CD8-positive, alpha-beta memory T cell (primary cell): ENCODE measurements at regions not wholly inside any gene's neighbourhood (a gene's known extent, or its start where the extent isn't known, plus 50 kb on each side); places are given as distances from the start of the nearest gene placed in this dataset.

Experiments used
- CTCF ChIA-PET: fragments of 350-600 bp; sonication (Branson Sonifier 250); formaldehyde crosslinking; loops from one replicate; lab custom pipeline; 2021; ENCODE audit warnings: antibody characterized with exemption; lab: Charles Lee
- POLR2A ChIA-PET: fragments of 350-600 bp; sonication (Branson Sonifier 250); formaldehyde crosslinking; loops from one replicate; lab custom pipeline; 2021; ENCODE audit warnings: antibody characterized with exemption; lab: Charles Lee
- DNase-seq, 5 donors: peaks; one replicate each; pipeline versions ENCODE4 v3.0.0 to v3.0.0-alpha.2; 2020 to 2022; ENCODE audit warnings: mixed read lengths in 1 of 5
- H3K27ac ChIP-seq: one replicate; pipeline ENCODE4 v1.7.0; 2013; ENCODE audit warnings: low read depth, mild to moderate bottlenecking, low read length, moderate library complexity
- H3K27me3 ChIP-seq: 2 replicates; pipeline ENCODE4 v1.7.0; 2013; ENCODE audit warnings: low read length, mild to moderate bottlenecking; ENCODE audit not compliant: insufficient read depth, poor library complexity, severe bottlenecking
- H3K36me3 ChIP-seq: 2 replicates; pipeline ENCODE4 v1.7.0; 2013; ENCODE audit warnings: mild to moderate bottlenecking, low read length, moderate library complexity; ENCODE audit not compliant: insufficient read depth
- H3K4me1 ChIP-seq: 2 replicates; pipeline ENCODE4 v1.7.0; 2013; ENCODE audit warnings: mild to moderate bottlenecking, low read length, moderate library complexity; ENCODE audit not compliant: insufficient read depth
- H3K4me3 ChIP-seq: 2 replicates; pipeline ENCODE4 v1.7.0; 2013; ENCODE audit warnings: mild to moderate bottlenecking, low read length
- H3K9me3 ChIP-seq: 2 replicates; pipeline ENCODE4 v1.7.0; 2013; ENCODE audit warnings: mild to moderate bottlenecking, low read length
- H3K27ac Mint-ChIP-seq, 8 donors: one replicate each; pipeline ENCODE4 v1.8.0; 2020 to 2021; ENCODE audit warnings: mixed read lengths in 8 of 8, mild to moderate bottlenecking in 6 of 8, inconsistent platforms in 3 of 8, moderate library complexity in 3 of 8
- H3K27me3 Mint-ChIP-seq, 2 donors: one replicate each; pipeline ENCODE4 v1.8.0; 2020 to 2021; ENCODE audit warnings: mixed read lengths in 2 of 2, mild to moderate bottlenecking in 1 of 2, moderate library complexity in 1 of 2
- H3K36me3 Mint-ChIP-seq, 3 donors: one replicate each; pipeline ENCODE4 v1.8.0; 2020 to 2021; ENCODE audit warnings: mixed read lengths in 3 of 3, inconsistent platforms in 1 of 3, mild to moderate bottlenecking in 1 of 3
- H3K4me1 Mint-ChIP-seq, 3 donors: one replicate each; pipeline ENCODE4 v1.8.0; 2020 to 2021; ENCODE audit warnings: mixed read lengths in 3 of 3, inconsistent platforms in 1 of 3, mild to moderate bottlenecking in 1 of 3
- H3K4me3 Mint-ChIP-seq, 7 donors: one replicate each; pipeline ENCODE4 v1.8.0; 2020 to 2021; ENCODE audit warnings: mixed read lengths in 7 of 7, mild to moderate bottlenecking in 6 of 7, moderate library complexity in 4 of 7, inconsistent platforms in 2 of 7
- H3K9me3 Mint-ChIP-seq, 5 donors: one replicate each; pipeline ENCODE4 v1.8.0; 2020 to 2022; ENCODE audit warnings: mixed read lengths in 5 of 5, mild to moderate bottlenecking in 3 of 5, moderate library complexity in 2 of 5, inconsistent platforms in 1 of 5

GRCh38 chr14:83251402-83251801 lies 1717.7 kb upstream of the SEL1L start:
- Histone ChIP-seq H3K36me3 (no peaks in the 10 kb centered on the region), H3K4me3 (no peak overlapping the region), H3K4me1 (no peaks in the 10 kb centered on the region), H3K9me3 (no peaks in the 10 kb centered on the region), H3K27ac (no peak overlapping the region), H3K27me3 (no peaks in the 10 kb centered on the region)
- Mint-ChIP-seq H3K27ac (no peak overlapping the region), H3K4me3 (no peak overlapping the region), H3K9me3 (peaks cover 6 to 27% (median 12%) of the 10 kb centered on the region in 5 donors), H3K4me1 (no peaks in the 10 kb centered on the region), H3K27me3 (no peaks in the 10 kb centered on the region), H3K36me3 (no peaks in the 10 kb centered on the region)
- POLR2A ChIA-PET: no interaction called here
- no peak for DNase-seq
- CTCF ChIA-PET: no interaction called here

- Mint-ChIP-seq H3K4me3 (no peak overlapping the region), H3K4me1 (no peaks in the 10 kb centered on the region), H3K36me3 (no peaks in the 10 kb centered on the region)
Observed at GRCh38 chr14:83253870-83254269, 1720.2 kb upstream of the SEL1L start.

GRCh38 chr14:83255015-83255726 lies 1721.5 kb upstream of the SEL1L start:
- no peak for DNase-seq
- CTCF ChIA-PET: no interaction called here
- Histone ChIP-seq H3K27me3 (no peaks in the 10 kb centered on the region), H3K9me3 (no peaks in the 10 kb centered on the region), H3K36me3 (no peaks in the 10 kb centered on the region), H3K27ac (no peak overlapping the region), H3K4me3 (no peak overlapping the region), H3K4me1 (no peaks in the 10 kb centered on the region)
- no peaks in the 10 kb centered on the region for H3K27me3 Mint-ChIP-seq
- H3K27ac Mint-ChIP-seq: no peak overlapping the region
- H3K4me1 Mint-ChIP-seq: no peaks in the 10 kb centered on the region
- no peak overlapping the region for H3K4me3 Mint-ChIP-seq
- POLR2A ChIA-PET: no interaction called here
- H3K36me3 Mint-ChIP-seq: no peaks in the 10 kb centered on the region
- peaks cover 6 to 14% (median 8%) of the 10 kb centered on the region in 5 donors for H3K9me3 Mint-ChIP-seq

More at GRCh38 chr14:83253870-83254269, 1720.2 kb upstream of the SEL1L start:
- CTCF ChIA-PET: no interaction called here
- H3K9me3 Mint-ChIP-seq: peaks cover 6 to 20% (median 10%) of the 10 kb centered on the region in 5 donors
- no peaks in the 10 kb centered on the region for H3K9me3 ChIP-seq
- H3K4me3 ChIP-seq: no peak overlapping the region
- H3K27ac ChIP-seq: no peak overlapping the region
- H3K27me3 ChIP-seq: no peaks in the 10 kb centered on the region
- no peaks in the 10 kb centered on the region for H3K4me1 ChIP-seq
- H3K27ac Mint-ChIP-seq: no peak overlapping the region
- no peaks in the 10 kb centered on the region for H3K27me3 Mint-ChIP-seq
- H3K36me3 ChIP-seq: no peaks in the 10 kb centered on the region
- no peak for DNase-seq
- POLR2A ChIA-PET: no interaction called here

- Histone ChIP-seq H3K36me3 (no peaks in the 10 kb centered on the region), H3K27me3 (no peaks in the 10 kb centered on the region), H3K4me3 (no peak overlapping the region), H3K9me3 (no peaks in the 10 kb centered on the region), H3K27ac (no peak overlapping the region), H3K4me1 (no peaks in the 10 kb centered on the region)
- Mint-ChIP-seq H3K36me3 (no peaks in the 10 kb centered on the region), H3K27ac (no peak overlapping the region), H3K4me1 (no peaks in the 10 kb centered on the region), H3K9me3 (peaks cover 6 to 16% (median 9%) of the 10 kb centered on the region in 5 donors), H3K4me3 (no peak overlapping the region), H3K27me3 (no peaks in the 10 kb centered on the region)
- CTCF ChIA-PET: no interaction called here
- no peak for DNase-seq
- POLR2A ChIA-PET: no interaction called here
Observed at GRCh38 chr14:83255727-83256090, 1722.1 kb upstream of the SEL1L start.

- H3K27ac ChIP-seq: no peak overlapping the region
- H3K4me1 Mint-ChIP-seq: no peaks in the 10 kb centered on the region
- no peaks in the 10 kb centered on the region for H3K36me3 ChIP-seq
- POLR2A ChIA-PET: no interaction called here
- no peaks in the 10 kb centered on the region for H3K9me3 ChIP-seq
- H3K9me3 Mint-ChIP-seq: peaks cover 10 to 24% (median 16%) of the 10 kb centered on the region in 5 donors
- H3K27me3 Mint-ChIP-seq: no peaks in the 10 kb centered on the region
- no peak overlapping the region for H3K27ac Mint-ChIP-seq
- H3K36me3 Mint-ChIP-seq: no peaks in the 10 kb centered on the region
- no peak overlapping the region for H3K4me3 ChIP-seq
- no peak overlapping the region for H3K4me3 Mint-ChIP-seq
- no peaks in the 10 kb centered on the region for H3K27me3 ChIP-seq
- H3K4me1 ChIP-seq: no peaks in the 10 kb centered on the region
- CTCF ChIA-PET: no interaction called here
- DNase-seq: no peak
Observed at GRCh38 chr14:83257466-83258439, 1724.1 kb upstream of the SEL1L start.

- H3K4me3 ChIP-seq: no peak overlapping the region
- CTCF ChIA-PET: no interaction called here
- no peaks in the 10 kb centered on the region for H3K36me3 Mint-ChIP-seq
Observed at GRCh38 chr14:83260751-83261150, 1727.1 kb upstream of the SEL1L start.

GRCh38 chr14:83269583-83269982 lies 1735.9 kb upstream of the SEL1L start:
- H3K27ac Mint-ChIP-seq: no peak overlapping the region
- no peak overlapping the region for H3K4me3 ChIP-seq
- no peaks in the 10 kb centered on the region for H3K4me1 Mint-ChIP-seq
- H3K9me3 ChIP-seq: peaks cover 7% of the 10 kb centered on the region
- H3K36me3 ChIP-seq: no peaks in the 10 kb centered on the region
- H3K27me3 Mint-ChIP-seq: no peaks in the 10 kb centered on the region
- ChIA-PET CTCF (no interaction called here), POLR2A (no interaction called here)
- H3K36me3 Mint-ChIP-seq: no peaks in the 10 kb centered on the region
- H3K4me3 Mint-ChIP-seq: no peak overlapping the region
- H3K27ac ChIP-seq: no peak overlapping the region
- H3K4me1 ChIP-seq: no peaks in the 10 kb centered on the region
- DNase-seq: no peak
- peaks cover 4 to 25% (median 11%) of the 10 kb centered on the region in 5 donors for H3K9me3 Mint-ChIP-seq
- H3K27me3 ChIP-seq: no peaks in the 10 kb centered on the region

More at GRCh38 chr14:83260751-83261150, 1727.1 kb upstream of the SEL1L start:
- Histone ChIP-seq H3K4me1 (no peaks in the 10 kb centered on the region), H3K36me3 (no peaks in the 10 kb centered on the region), H3K27me3 (no peaks in the 10 kb centered on the region), H3K27ac (no peak overlapping the region), H3K9me3 (no peaks in the 10 kb centered on the region)
- H3K4me3 Mint-ChIP-seq: no peak overlapping the region
- no peak for DNase-seq
- POLR2A ChIA-PET: no interaction called here
- no peaks in the 10 kb centered on the region for H3K27me3 Mint-ChIP-seq
- no peak overlapping the region for H3K27ac Mint-ChIP-seq
- no peaks in the 10 kb centered on the region for H3K4me1 Mint-ChIP-seq
- H3K9me3 Mint-ChIP-seq: peaks cover 0 to 27% (median 17%) of the 10 kb centered on the region in 5 donors

GRCh38 chr14:83271663-83272062 lies 1738.0 kb upstream of the SEL1L start:
- DNase-seq: no peak
- H3K4me1 ChIP-seq: no peaks in the 10 kb centered on the region
- H3K36me3 ChIP-seq: no peaks in the 10 kb centered on the region
- no peaks in the 10 kb centered on the region for H3K27me3 Mint-ChIP-seq
- no peaks in the 10 kb centered on the region for H3K36me3 Mint-ChIP-seq
- POLR2A ChIA-PET: no interaction called here
- peaks cover 7% of the 10 kb centered on the region for H3K9me3 ChIP-seq
- no peak overlapping the region for H3K4me3 Mint-ChIP-seq
- no peak overlapping the region for H3K27ac ChIP-seq
- H3K4me3 ChIP-seq: no peak overlapping the region
- no peaks in the 10 kb centered on the region for H3K27me3 ChIP-seq
- no peaks in the 10 kb centered on the region for H3K4me1 Mint-ChIP-seq
- H3K9me3 Mint-ChIP-seq: peaks cover 6 to 35% (median 13%) of the 10 kb centered on the region in 5 donors
- no peak overlapping the region for H3K27ac Mint-ChIP-seq
- CTCF ChIA-PET: no interaction called here
